GM18505 (cell line): ENCODE measurements at regions not wholly inside any gene's neighbourhood (a gene's known extent, or its start where the extent isn't known, plus 50 kb on each side); places are given as distances from the start of the nearest gene placed in this dataset.
A peak's percentile ranks its signal among the peaks of the same experiment; 100 is the strongest.

Experiments used
- ATAC-seq: cut with Tn5 transposase; IDR thresholded peaks from one replicate; pipeline ENCODE4 v1.9.1; 2021; ENCODE audit not compliant: unreplicated experiment
- POLR2A ChIP-seq: IDR thresholded peaks from 4 replicates; pipeline ENCODE4 v1.6.1; 2011; ENCODE audit warnings: borderline replicate concordance; ENCODE audit not compliant: insufficient read depth, insufficient read length; ENCODE audit errors: extremely low read depth

DNA sequence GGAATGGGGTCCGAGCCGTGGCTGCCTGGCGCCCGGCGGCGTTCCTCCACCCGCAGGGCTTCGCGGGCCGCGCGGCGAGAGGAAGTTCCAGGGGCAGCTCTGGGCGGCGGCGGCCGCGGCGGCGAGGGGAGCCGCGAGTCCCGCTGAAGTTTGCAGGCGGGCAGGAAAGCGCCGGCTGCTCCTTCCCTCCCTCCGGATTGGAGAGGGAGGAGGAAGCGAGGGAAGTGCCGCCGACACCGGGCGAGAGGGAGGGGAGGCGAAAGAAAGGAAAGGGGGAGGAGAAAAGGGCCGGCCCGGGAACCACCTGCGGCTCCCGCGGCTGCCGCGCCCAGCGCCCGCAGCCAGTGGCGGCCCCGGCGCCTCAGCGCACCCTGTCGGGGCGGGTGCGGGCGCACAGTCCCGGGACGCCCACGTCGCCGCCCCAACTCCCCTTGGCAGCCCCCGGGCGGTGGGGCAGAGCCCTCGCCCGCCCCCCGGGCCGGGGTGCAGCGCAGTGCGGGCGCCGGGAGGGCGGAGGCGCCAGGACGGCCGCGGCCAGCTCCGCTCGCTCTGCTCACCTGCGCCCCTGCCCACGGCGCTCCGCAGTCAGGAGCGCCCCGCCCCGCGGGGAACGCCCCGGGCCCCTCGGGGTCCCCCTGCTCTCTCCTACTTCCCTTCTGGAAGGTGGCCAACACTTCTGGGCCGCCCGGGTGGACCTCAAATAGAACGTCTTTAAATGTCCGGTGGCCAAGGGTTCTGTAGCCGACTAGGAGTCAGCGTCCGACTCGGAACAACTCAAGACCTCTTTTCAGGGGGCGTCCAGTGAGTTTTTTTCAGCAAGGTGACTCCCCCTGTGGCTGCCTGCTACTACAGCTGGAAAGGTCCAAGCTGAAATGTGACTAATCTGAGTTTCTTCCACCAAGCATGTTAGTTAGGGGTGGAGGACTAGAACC, 80.3 kb upstream of the CCDC28A start:
- TF ChIP-seq POLR2A, result no peak
- peak; percentile 54 for ATAC-seq

DNA sequence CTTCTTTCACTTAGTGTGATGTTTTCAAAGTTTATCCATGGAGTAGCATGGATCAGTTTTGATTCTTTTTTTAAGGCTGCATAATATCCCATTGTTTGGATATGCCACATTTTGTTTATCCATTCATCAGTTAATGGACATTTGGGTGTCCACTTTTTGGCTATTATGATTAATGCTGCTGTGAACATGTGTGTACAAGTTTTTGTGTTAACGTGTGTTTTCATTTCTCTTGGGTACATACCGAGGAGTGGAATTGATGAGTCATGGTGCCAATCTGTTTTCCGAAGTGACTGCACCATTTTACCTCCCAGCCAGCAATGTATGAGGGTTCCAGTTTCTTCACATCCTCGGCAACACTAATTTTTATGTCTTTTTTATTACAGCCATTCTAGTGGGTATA, 78.4 kb upstream of the CCDC28A start:
- no peak for ATAC-seq
- no peak for TF ChIP-seq POLR2A

DNA sequence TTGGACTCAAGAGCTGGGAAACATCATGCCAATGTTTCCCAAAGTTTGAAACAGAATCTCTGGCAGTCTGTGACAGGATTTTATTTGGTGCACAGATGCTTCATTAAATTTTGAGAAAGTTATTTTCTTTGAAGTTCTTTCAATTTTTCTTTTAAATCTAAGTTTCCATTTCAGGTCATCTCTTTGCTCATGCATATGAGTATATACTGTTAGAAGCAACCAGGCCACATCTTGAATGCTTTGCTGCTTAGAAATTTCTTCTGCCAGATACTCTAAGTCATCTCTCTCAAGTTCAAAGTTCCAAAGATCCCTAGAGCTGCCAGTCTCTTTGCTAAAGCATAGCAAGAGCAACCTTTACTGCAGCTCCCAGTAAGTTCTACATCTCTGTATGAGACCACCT, 59.1 kb upstream of the CCDC28A start:
- no peak for TF ChIP-seq POLR2A
- ATAC-seq, result no peak

DNA sequence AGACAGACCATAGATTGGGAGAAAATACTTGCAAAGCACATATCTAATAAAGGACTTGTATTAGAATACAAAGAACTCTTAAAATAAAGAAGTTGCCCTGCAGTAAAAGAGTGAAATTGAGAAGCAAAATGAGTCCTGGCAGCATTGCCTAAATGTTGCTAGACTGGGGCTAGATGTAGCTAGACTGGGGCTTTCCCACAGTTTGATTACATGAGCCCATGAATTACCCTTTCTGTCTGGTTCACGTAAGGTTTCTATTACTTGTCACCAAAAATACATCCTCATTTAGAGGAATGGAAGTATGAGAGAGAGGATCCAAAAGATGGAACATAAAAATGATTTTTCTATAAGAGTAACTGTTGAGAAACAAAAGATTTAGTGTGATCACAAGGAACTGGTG, 57.6 kb upstream of the CCDC28A start:
- no peak for TF ChIP-seq POLR2A
- no peak for ATAC-seq

DNA sequence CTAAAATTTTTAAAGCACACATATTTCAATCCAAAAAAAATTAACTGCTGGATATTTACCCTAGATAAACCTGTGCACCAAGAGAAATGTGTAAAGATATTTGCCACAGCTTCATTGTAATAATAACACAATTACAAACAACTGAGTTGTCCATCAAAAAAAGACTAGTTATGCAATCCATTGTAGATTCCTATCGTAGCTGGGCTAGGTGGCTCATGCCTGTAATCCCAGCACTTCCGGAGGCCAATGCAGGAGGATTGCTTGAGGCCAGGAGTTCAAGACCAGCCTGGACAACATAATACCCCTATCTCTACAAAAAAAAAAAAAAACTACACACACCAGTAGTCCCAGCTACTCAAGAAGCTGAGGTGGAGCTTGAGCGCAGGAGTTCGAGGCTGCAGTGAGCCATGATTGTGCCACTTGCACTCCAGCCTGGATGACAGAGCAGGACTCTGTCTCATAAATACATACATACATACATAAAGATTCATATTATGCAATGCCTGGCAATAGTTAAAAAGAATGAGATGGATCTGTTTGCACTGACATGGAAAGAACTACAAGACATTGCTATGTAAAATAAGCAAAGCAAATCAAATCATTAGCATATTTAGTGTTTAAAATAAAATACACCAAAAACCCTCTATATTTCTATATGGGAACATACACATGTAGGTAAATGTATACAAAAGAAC, 56.5 kb upstream of the CCDC28A start:
- ATAC-seq, result no peak
- TF ChIP-seq POLR2A, result no peak

DNA sequence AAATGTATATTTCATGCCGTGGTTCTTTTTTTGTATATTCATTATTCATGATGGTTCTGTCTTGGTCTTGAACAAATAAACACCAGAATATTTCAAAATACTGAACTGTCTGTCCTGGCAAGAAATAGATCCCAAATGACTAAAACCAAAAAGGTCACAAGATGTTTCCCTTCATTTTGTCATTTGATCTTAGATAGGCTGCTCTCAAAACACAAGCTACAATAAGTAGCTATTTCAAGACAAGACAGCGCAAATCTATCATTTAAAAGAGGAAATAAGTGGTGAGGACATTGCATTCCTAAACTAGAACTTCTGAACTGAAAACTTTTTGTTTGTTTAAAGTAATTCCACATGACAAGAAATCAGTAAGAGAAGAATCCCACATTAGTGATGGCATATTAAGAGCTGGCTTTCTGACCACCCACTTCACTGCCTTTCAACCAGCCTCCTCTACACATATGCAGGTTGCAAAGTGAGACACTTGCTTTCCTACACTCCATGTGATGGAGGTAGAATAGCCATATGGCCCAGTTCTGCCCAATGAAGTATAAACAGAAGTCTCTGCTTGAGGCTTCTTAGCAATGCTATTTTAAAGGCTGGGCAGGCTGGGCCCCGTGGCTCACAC, 54.4 kb upstream of the CCDC28A start:
- ATAC-seq, result no peak
- no peak for TF ChIP-seq POLR2A

DNA sequence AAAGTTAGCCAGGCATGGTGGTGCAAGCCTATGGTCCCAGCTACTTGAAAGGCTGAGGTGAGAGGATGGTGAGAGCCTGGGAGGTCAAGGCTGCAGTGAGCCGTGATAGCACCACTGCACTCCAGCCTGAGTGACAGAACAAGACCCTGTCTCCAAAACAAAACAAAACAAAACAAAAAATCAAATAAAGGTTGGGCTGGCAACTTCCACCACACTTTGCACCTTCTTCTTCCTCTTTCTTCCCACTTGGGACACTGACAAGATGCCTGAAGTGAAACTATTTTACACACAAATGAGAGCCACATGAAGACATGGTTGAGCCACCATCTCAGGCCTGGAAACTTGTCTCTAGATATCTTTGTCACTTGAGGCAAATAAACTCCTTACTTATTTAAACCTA, 53.8 kb upstream of the CCDC28A start:
- TF ChIP-seq POLR2A, result no peak
- no peak for ATAC-seq

DNA sequence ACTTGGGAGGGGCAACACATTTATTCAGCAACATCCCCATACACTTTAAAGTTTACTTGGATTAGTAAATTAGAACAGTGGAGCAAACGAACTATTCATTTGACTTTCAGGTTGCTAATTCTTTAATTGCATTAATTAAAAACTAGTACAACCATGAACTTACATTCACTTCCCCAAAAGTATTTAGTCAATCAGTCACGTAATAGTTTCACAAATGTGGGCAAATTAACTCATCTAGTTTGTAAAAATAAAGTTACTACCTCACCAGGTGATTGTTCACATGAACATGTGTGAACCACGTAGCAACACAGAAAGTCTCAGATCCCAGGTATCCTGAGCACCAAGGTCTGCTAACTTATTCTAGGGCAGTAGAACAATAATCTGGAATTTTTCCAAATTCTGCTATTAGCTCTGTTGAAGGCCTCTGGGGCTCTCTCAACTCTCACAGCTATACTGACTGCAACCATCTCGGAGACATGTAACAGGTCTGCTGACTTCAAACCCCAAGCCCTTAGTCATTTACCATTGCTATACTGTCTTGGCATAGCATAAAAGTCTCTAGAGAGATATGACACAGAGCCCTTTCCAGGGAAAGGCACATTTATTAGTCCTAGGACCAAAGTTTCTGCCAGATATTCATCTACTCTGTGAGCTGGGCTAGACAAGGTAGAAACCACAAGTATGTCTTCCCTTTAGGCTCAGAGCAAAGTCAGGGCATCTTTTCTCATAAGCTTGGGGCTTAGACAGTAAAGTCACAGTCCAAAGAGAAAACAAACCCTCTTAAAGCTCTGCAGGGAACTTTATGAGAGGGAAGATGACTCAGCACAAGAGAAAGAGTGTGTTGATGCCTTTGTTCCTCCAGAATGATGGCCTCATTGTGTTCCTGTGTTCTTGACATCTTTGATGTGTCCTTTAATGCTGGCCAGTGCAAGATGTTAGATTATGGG, 50.9 kb upstream of the CCDC28A start:
- no peak for TF ChIP-seq POLR2A
- no peak for ATAC-seq
